ENCODE measurements at regions not wholly inside any gene's neighbourhood (a gene's known extent, or its start where the extent isn't known, plus 50 kb on each side); places are given as distances from the start of the nearest gene placed in this dataset.

- TF ChIP-seq REST (IDR thresholded peaks at IDR 0.05; ENCODE audit: insufficient replicate concordance, low read depth) = no peak
- TF ChIP-seq CTCF (IDR thresholded peaks at IDR 0.05; ENCODE audit: insufficient read depth, low read length) = no peak
- TF ChIP-seq GABPA (IDR thresholded peaks at IDR 0.05; ENCODE audit: low read depth) = no peak
- no peak for TF ChIP-seq SPI1 (IDR thresholded peaks at IDR 0.05; ENCODE audit: borderline replicate concordance, low read depth)
- TF ChIP-seq POLR2AphosphoS5 (IDR thresholded peaks at IDR 0.05; ENCODE audit: low read depth) = no peak
- no peak for DNase-seq (ENCODE audit: low read depth in 1 of 2, low spot score in 1 of 2)
- H3K4me3 ChIP-seq (replicated peaks; ENCODE audit: insufficient read depth, low read length) = no peak overlapping the region
- H3K27ac ChIP-seq (replicated peaks) = no peak overlapping the region
- no peaks in the 10 kb centered on the region for H3K27me3 ChIP-seq (ENCODE audit: insufficient read depth, poor library complexity, severe bottlenecking)
Observed at GRCh38 chr1:104105465-104105864, 355.8 kb downstream of the AMY1C start.

DNA sequence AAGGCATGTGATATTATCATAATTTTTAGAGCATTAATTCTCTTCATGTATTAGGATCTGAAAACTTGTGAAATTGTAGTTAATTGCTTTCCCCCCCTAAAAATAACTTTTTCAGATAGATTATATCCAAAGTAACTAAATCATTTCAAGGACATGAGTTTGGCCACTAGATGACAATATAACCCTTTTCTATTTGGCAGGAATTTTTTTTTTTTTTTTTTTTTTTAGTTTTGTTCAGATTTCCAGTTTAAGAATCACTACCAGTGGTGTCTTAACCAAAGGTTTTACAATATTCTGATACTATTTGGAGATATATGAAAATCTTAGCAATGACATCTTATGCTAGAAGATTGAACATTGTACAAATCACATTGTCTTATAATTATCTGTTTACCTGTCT is 370.8 kb downstream of the AMY1C start:
- no peak overlapping the region for H3K4me3 ChIP-seq (replicated peaks; ENCODE audit: insufficient read depth, low read length)
- no peaks in the 10 kb centered on the region for H3K27me3 ChIP-seq (ENCODE audit: insufficient read depth, poor library complexity, severe bottlenecking)
- no peak overlapping the region for H3K27ac ChIP-seq (replicated peaks)
- TF ChIP-seq POLR2AphosphoS5 (IDR thresholded peaks at IDR 0.05; ENCODE audit: low read depth) (no peak), SPI1 (IDR thresholded peaks at IDR 0.05; ENCODE audit: borderline replicate concordance, low read depth) (no peak), GABPA (IDR thresholded peaks at IDR 0.05; ENCODE audit: low read depth) (no peak), CTCF (IDR thresholded peaks at IDR 0.05; ENCODE audit: insufficient read depth, low read length) (no peak), REST (IDR thresholded peaks at IDR 0.05; ENCODE audit: insufficient replicate concordance, low read depth) (no peak)
- DNase-seq (ENCODE audit: low read depth in 1 of 2, low spot score in 1 of 2) = no peak

DNA sequence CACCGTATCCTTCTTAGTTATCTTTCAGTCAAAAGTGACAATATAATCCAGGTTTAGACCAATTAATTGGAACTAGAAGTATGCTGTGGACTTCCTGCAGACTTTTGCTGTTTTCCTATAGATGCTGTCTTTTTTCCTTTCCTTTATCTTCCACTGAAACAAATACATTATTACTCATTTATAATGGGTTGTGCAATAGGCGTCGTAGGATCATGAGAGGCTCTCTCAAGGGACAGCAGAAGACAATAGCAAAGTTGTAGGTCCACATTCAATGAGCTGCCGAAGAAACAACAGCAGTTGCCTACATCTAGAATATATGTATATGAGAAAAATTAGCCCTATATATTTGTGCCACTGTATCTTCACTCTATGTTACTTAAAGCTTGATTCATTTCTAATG is 371.6 kb downstream of the AMY1C start:
- TF ChIP-seq CTCF (IDR thresholded peaks at IDR 0.05; ENCODE audit: insufficient read depth, low read length) (no peak), SPI1 (IDR thresholded peaks at IDR 0.05; ENCODE audit: borderline replicate concordance, low read depth) (no peak), GABPA (IDR thresholded peaks at IDR 0.05; ENCODE audit: low read depth) (no peak), REST (IDR thresholded peaks at IDR 0.05; ENCODE audit: insufficient replicate concordance, low read depth) (no peak), POLR2AphosphoS5 (IDR thresholded peaks at IDR 0.05; ENCODE audit: low read depth) (no peak)
- H3K27ac ChIP-seq (replicated peaks) = no peak overlapping the region
- no peaks in the 10 kb centered on the region for H3K27me3 ChIP-seq (ENCODE audit: insufficient read depth, poor library complexity, severe bottlenecking)
- DNase-seq (ENCODE audit: low read depth in 1 of 2, low spot score in 1 of 2) = no peak
- H3K4me3 ChIP-seq (replicated peaks; ENCODE audit: insufficient read depth, low read length) = no peak overlapping the region
